Activated CD4-positive, alpha-beta T cell treated with anti-CD3 and anti-CD28 coated beads, Interleukin-2, amount 10 ng/mL, durations not matched to agents 7 days and 5 days (primary cell): ENCODE measurements at regions not wholly inside any gene's neighbourhood (a gene's known extent, or its start where the extent isn't known, plus 50 kb on each side); places are given as distances from the start of the nearest gene placed in this dataset.

Source experiments
- CTCF ChIA-PET: fragments of 350-600 bp; sonication (Branson Sonifier 250); formaldehyde crosslinking; loops from one replicate; lab custom pipeline; 2021; ENCODE audit warnings: antibody characterized with exemption; lab: Charles Lee
- POLR2A ChIA-PET: fragments of 350-600 bp; sonication (Branson Sonifier 250); formaldehyde crosslinking; loops from one replicate; lab custom pipeline; 2021; ENCODE audit warnings: antibody characterized with exemption; lab: Charles Lee
- DNase-seq: peaks from one replicate; pipeline ENCODE4 v3.0.0-alpha.2; 2020
- H3K27ac Mint-ChIP-seq: one replicate; pipeline ENCODE4 v1.8.0; 2021; ENCODE audit warnings: mild to moderate bottlenecking, moderate library complexity, mixed read lengths
- H3K27me3 Mint-ChIP-seq: one replicate; pipeline ENCODE4 v1.8.0; 2021; ENCODE audit warnings: mixed read lengths
- H3K36me3 Mint-ChIP-seq: one replicate; pipeline ENCODE4 v1.8.0; 2021; ENCODE audit warnings: low read depth, mixed read lengths
- H3K4me1 Mint-ChIP-seq: one replicate; pipeline ENCODE4 v1.8.0; 2021; ENCODE audit warnings: mixed read lengths
- H3K4me3 Mint-ChIP-seq: one replicate; pipeline ENCODE4 v1.8.0; 2021; ENCODE audit warnings: mild to moderate bottlenecking, moderate library complexity, mixed read lengths
- H3K9me3 Mint-ChIP-seq: one replicate; pipeline ENCODE4 v1.8.0; 2021; ENCODE audit warnings: mixed read lengths

- Mint-ChIP-seq H3K4me1 (no peaks in the 10 kb centered on the region), H3K9me3 (peaks cover 9% of the 10 kb centered on the region), H3K27me3 (no peaks in the 10 kb centered on the region), H3K27ac (no peak overlapping the region), H3K36me3 (no peaks in the 10 kb centered on the region), H3K4me3 (no peak overlapping the region)
- no peak for DNase-seq
- ChIA-PET CTCF (no interaction called here), POLR2A (no interaction called here)
Measured at GRCh38 chr12:127779301-127780045, 487.5 kb upstream of the TMEM132C start.

DNA sequence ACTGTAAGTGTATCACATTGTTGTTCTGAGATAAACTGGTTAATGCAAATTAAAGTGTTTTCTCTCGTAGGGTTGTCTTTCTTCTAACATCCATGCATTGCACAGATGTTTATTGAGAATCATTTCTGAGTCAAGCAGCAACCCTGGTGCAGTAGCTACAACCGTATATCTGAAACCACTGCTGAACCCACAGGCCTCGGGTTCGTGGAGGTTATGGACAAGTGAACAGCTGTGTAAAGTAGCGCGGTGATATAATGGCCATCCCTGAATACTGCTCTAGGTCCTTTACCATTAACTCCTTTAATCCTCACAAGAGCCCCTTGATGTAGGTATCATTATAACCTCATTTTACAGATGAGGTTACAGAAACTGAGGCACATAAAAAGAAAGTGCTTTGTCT lies 486.1 kb upstream of the TMEM132C start:
- Mint-ChIP-seq H3K4me1 (no peaks in the 10 kb centered on the region), H3K4me3 (no peak overlapping the region), H3K9me3 (peaks cover 9% of the 10 kb centered on the region), H3K27me3 (no peaks in the 10 kb centered on the region), H3K27ac (no peak overlapping the region), H3K36me3 (no peaks in the 10 kb centered on the region)
- ChIA-PET POLR2A (no interaction called here), CTCF (interaction anchor here (1.4 kb wide), 1 partner anchor 19 kb away, joined by 3 read pairs; no protein-coding TSS in a partner anchor)
- no peak for DNase-seq

GRCh38 chr12:127781336-127781735 lies 485.6 kb upstream of the TMEM132C start:
- Mint-ChIP-seq H3K4me3 (no peak overlapping the region), H3K36me3 (no peaks in the 10 kb centered on the region), H3K4me1 (no peaks in the 10 kb centered on the region), H3K9me3 (peaks cover 9% of the 10 kb centered on the region), H3K27ac (no peak overlapping the region), H3K27me3 (no peaks in the 10 kb centered on the region)
- ChIA-PET CTCF (interaction anchor here (1.4 kb wide), 1 partner anchor 19 kb away, joined by 3 read pairs; no protein-coding TSS in a partner anchor), POLR2A (no interaction called here)
- no peak for DNase-seq

- Mint-ChIP-seq H3K36me3 (no peaks in the 10 kb centered on the region), H3K4me1 (no peaks in the 10 kb centered on the region), H3K9me3 (peaks cover 13% of the 10 kb centered on the region), H3K27ac (no peak overlapping the region), H3K27me3 (no peaks in the 10 kb centered on the region), H3K4me3 (no peak overlapping the region)
- ChIA-PET CTCF (no interaction called here), POLR2A (no interaction called here)
- DNase-seq, result no peak
Measured at GRCh38 chr12:127785540-127785939, 481.4 kb upstream of the TMEM132C start.

DNA sequence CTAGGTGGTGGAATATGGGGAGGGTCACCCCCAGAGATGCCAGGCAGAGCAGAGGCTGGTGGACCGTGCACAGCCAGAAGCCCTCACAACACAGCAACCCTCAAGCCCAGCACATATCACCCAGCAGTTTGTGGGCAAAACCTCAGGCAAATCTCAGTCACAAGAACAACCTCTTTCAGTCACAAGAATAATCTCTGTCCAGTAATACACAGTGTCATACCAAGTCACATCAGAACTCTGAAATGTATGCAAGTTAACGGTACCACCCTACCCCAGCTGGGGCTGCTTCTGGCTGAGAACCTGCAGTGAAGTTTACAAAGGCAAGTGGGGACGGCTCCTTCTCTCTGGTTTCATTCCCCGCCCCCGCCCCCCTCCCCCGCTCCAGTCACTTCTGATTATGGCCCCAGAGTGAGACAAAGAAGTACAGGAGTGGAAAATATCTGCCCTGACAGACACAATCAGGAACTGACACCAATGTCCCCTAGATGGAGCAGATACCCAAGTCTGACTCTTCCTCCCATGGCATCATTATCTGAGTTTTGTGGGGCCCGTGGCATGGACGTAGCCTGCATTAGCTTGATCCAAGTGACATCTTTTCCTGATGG lies 480.9 kb upstream of the TMEM132C start:
- CTCF ChIA-PET, result no interaction called here
- H3K27ac Mint-ChIP-seq, result no peak overlapping the region
- H3K4me3 Mint-ChIP-seq, result no peak overlapping the region
- no peaks in the 10 kb centered on the region for H3K36me3 Mint-ChIP-seq
- H3K27me3 Mint-ChIP-seq, result no peaks in the 10 kb centered on the region
- POLR2A ChIA-PET, result no interaction called here
- peaks cover 13% of the 10 kb centered on the region for H3K9me3 Mint-ChIP-seq
- no peaks in the 10 kb centered on the region for H3K4me1 Mint-ChIP-seq
- no peak for DNase-seq

DNA sequence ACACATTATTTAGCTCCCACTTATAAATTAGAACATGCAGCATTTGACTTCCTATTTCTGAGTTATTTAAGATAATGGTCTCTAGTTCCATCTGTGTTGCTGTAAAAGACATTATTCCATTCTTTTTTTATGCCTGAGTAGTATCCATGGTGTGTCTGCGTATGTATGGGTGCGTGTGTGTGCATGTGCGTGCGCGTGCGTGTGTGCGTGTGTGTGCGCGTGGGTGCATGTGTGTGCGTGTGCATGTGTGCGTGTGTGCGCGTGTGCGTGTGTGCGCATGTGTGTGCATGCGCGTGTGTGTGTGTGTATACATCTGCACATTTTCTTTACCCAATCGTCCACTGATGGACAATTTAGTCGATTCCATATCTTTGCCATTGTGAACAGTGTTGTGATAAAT lies 479.4 kb upstream of the TMEM132C start:
- Mint-ChIP-seq H3K36me3 (no peaks in the 10 kb centered on the region), H3K4me1 (no peaks in the 10 kb centered on the region), H3K4me3 (no peak overlapping the region), H3K27ac (no peak overlapping the region), H3K9me3 (peaks cover 10% of the 10 kb centered on the region), H3K27me3 (no peaks in the 10 kb centered on the region)
- DNase-seq, result no peak
- POLR2A ChIA-PET, result no interaction called here
- CTCF ChIA-PET, result no interaction called here

- H3K9me3 Mint-ChIP-seq, result peaks cover 10% of the 10 kb centered on the region
- no peak overlapping the region for H3K27ac Mint-ChIP-seq
- CTCF ChIA-PET, result no interaction called here
- H3K4me3 Mint-ChIP-seq, result no peak overlapping the region
- no peak for DNase-seq
- H3K36me3 Mint-ChIP-seq, result no peaks in the 10 kb centered on the region
- POLR2A ChIA-PET, result interaction anchor here (0.6 kb wide), 1 partner anchor 8 kb away, joined by 3 read pairs; no protein-coding TSS in a partner anchor
- no peaks in the 10 kb centered on the region for H3K27me3 Mint-ChIP-seq
- H3K4me1 Mint-ChIP-seq, result no peaks in the 10 kb centered on the region
Measured at GRCh38 chr12:127790376-127790775, 476.6 kb upstream of the TMEM132C start.

DNA sequence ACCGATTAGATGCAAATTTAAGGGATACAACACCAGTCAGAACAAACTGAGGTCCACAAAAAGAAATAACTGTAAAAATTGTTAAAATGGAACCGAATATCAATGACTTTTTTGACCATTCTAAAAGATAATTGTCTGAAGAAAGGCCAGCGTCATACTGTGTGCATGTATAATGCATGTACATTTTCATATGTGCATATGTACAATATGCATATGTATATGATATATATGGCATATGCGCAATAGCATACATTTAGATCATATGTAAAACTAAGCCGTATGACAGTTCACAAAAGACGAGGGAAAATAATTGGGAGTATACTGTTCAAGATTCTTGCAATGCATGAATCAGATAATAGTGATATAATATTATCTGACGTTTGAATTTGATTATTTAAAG lies 475.8 kb upstream of the TMEM132C start:
- H3K9me3 Mint-ChIP-seq, result peaks cover 10% of the 10 kb centered on the region
- DNase-seq, result no peak
- ChIA-PET POLR2A (no interaction called here), CTCF (no interaction called here)
- no peaks in the 10 kb centered on the region for H3K4me1 Mint-ChIP-seq
- no peaks in the 10 kb centered on the region for H3K36me3 Mint-ChIP-seq
- H3K27me3 Mint-ChIP-seq, result no peaks in the 10 kb centered on the region
- H3K4me3 Mint-ChIP-seq, result no peak overlapping the region
- H3K27ac Mint-ChIP-seq, result no peak overlapping the region

DNA sequence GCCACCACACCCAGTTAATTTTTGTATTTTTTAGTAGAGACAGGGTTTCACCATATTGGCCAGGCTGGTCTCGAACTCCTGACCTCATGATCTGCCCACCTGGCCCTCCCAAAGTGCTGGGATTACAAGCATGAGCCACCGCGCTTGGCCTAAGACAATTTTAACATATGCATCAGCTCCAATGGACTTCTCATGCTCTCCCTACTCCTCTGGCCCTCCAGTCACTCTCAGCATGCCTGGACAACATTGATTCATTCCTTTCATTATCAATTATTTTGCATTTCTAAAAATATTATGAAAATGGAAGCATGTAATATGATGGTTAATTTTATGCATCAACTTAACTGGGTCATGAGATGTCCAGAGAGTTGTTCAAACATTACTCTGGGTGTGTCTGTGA lies 469.1 kb upstream of the TMEM132C start:
- H3K27me3 Mint-ChIP-seq, result no peaks in the 10 kb centered on the region
- no peak for DNase-seq
- no peak overlapping the region for H3K27ac Mint-ChIP-seq
- H3K9me3 Mint-ChIP-seq, result peaks cover 4% of the 10 kb centered on the region
- H3K4me1 Mint-ChIP-seq, result no peaks in the 10 kb centered on the region
- POLR2A ChIA-PET, result no interaction called here
- CTCF ChIA-PET, result no interaction called here
- no peaks in the 10 kb centered on the region for H3K36me3 Mint-ChIP-seq
- no peak overlapping the region for H3K4me3 Mint-ChIP-seq

GRCh38 chr12:127802271-127802670 lies 464.7 kb upstream of the TMEM132C start:
- Mint-ChIP-seq H3K27ac (no peak overlapping the region), H3K9me3 (peaks cover 4% of the 10 kb centered on the region), H3K4me1 (no peaks in the 10 kb centered on the region), H3K4me3 (no peak overlapping the region), H3K27me3 (no peaks in the 10 kb centered on the region), H3K36me3 (no peaks in the 10 kb centered on the region)
- no peak for DNase-seq
- ChIA-PET POLR2A (no interaction called here), CTCF (no interaction called here)

- Mint-ChIP-seq H3K36me3 (no peaks in the 10 kb centered on the region), H3K27me3 (no peaks in the 10 kb centered on the region), H3K9me3 (peaks cover 4% of the 10 kb centered on the region), H3K4me3 (no peak overlapping the region), H3K27ac (no peak overlapping the region), H3K4me1 (no peaks in the 10 kb centered on the region)
- CTCF ChIA-PET, result no interaction called here
- DNase-seq, result no peak
- POLR2A ChIA-PET, result no interaction called here
Measured at GRCh38 chr12:127803545-127803944, 463.4 kb upstream of the TMEM132C start.

- DNase-seq, result no peak
- Mint-ChIP-seq H3K27ac (no peak overlapping the region), H3K9me3 (peaks cover 6% of the 10 kb centered on the region), H3K4me1 (no peaks in the 10 kb centered on the region), H3K4me3 (no peak overlapping the region), H3K27me3 (no peaks in the 10 kb centered on the region), H3K36me3 (no peaks in the 10 kb centered on the region)
- POLR2A ChIA-PET, result no interaction called here
- CTCF ChIA-PET, result interaction anchor here (0.5 kb wide), 1 partner anchor 702 kb away, joined by 3 read pairs; no protein-coding TSS in a partner anchor
Measured at GRCh38 chr12:127809275-127809674, 457.7 kb upstream of the TMEM132C start.

DNA sequence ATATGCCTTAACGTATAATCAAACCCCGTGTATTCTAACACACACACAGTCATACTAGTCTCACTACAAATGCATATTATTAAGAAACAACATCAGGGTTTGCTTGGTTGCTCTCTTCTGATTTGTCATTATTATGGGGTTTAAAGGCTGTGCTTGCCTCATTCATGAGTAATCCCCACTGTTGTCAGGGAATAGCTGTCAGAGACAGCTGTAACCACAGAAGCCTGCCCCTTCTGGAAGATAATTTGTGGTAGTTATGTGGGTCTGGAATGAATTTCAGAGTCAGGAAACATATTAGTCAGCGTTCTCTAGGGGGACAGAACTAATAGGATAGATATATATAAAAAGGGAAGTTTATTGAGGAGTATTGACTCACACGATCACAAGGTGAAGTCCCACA lies 456.9 kb upstream of the TMEM132C start:
- CTCF ChIA-PET, result no interaction called here
- POLR2A ChIA-PET, result no interaction called here
- Mint-ChIP-seq H3K27me3 (no peaks in the 10 kb centered on the region), H3K4me3 (no peak overlapping the region), H3K4me1 (no peaks in the 10 kb centered on the region), H3K36me3 (no peaks in the 10 kb centered on the region), H3K27ac (no peak overlapping the region), H3K9me3 (peaks cover 6% of the 10 kb centered on the region)
- no peak for DNase-seq
